Tibial nerve (tissue), 4 donors: ENCODE measurements at regions not wholly inside any gene's neighbourhood (a gene's known extent, or its start where the extent isn't known, plus 50 kb on each side); places are given as distances from the start of the nearest gene placed in this dataset.

Experiments used
- DNase-seq, 2 donors: peaks; one replicate each; pipeline ENCODE4 v3.0.0-alpha.2; 2019; ENCODE audit warnings: low spot score in 2 of 2
- H3K27ac ChIP-seq, 4 donors: fragments of 200-600 bp; sonication (generic) in 3 of 4; one replicate each; pipeline ENCODE4 v1.5.1; 2017 to 2019; ENCODE audit warnings: mild to moderate bottlenecking in 1 of 4
- H3K27me3 ChIP-seq, 2 donors: fragments of 200-600 bp; sonication (generic) in 1 of 2; one replicate each; pipeline versions ENCODE4 v1.5.1 to v1.6.0; 2017 to 2019
- H3K36me3 ChIP-seq, 3 donors: fragments of 200-600 bp; sonication (generic); one replicate each; pipeline ENCODE4 v1.5.1; 2018 to 2019
- H3K4me1 ChIP-seq, 4 donors: fragments of 200-600 bp; sonication (generic) in 3 of 4; one replicate each; pipeline ENCODE4 v1.5.1; 2017 to 2019
- H3K4me3 ChIP-seq, 4 donors: fragments of 200-600 bp; sonication (generic) in 3 of 4; one replicate each; pipeline ENCODE4 v1.5.1; 2017 to 2019; ENCODE audit warnings: mild to moderate bottlenecking in 1 of 4, moderate library complexity in 1 of 4
- H3K9me3 ChIP-seq, 4 donors: fragments of 200-600 bp; sonication (generic) in 3 of 4; one replicate each; pipeline ENCODE4 v1.5.1; 2017 to 2019
- EP300 ChIP-seq, 2 donors: sonication (generic); formaldehyde crosslinking; IDR thresholded peaks; one replicate each; pipeline ENCODE4 v1.6.1; 2017; ENCODE audit warnings: antibody characterized with exemption in 2 of 2, mild to moderate bottlenecking in 1 of 2
- POLR2A ChIP-seq, 2 donors: fragments of 450-650 bp; IDR thresholded peaks; one replicate each; pipeline ENCODE4 v1.6.1; 2017; ENCODE audit warnings: antibody characterized with exemption in 2 of 2, mild to moderate bottlenecking in 2 of 2, moderate library complexity in 2 of 2
- WGBS, 2 donors: methylation state at CpG; one replicate each; pipeline ENCODE4 v1.1.5; 2018; 5-methylcytosine and 5-hydroxymethylcytosine counted together
- TF ChIP-seq, protein P1 (sequence below), 5 experiments: fragments of 200-600 bp in 3 of 5; fragments of 450-650 bp in 2 of 5; sonication (generic) in 3 of 5; IDR thresholded peaks; one replicate each; pipeline ENCODE4 v1.5.1; 2016 to 2019; ENCODE audit warnings: antibody characterized with exemption in 5 of 5, mild to moderate bottlenecking in 3 of 5, moderate library complexity in 2 of 5

DNA sequence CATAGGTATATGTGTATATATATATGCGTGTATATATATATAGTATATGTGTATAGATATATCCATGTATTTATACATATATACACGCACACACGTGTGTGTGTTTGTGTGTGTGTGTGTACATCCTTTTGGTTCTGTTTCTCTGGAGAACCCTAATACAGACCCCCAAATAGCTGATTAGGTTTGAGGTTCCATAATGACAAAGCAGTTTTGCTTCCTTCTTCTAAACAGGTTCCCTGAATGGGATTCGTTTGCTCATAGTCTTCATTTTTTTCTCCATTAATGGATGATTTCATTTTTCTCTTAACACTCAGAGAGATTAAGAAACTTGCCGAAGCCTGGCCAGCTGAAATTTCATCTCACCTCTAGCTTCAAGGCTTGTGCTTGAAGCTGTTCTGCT, 234.0 kb upstream of the BCOR start:
- H3K27me3 ChIP-seq = no peaks in the 10 kb centered on the region
- no peak overlapping the region for H3K27ac ChIP-seq
- H3K4me3 ChIP-seq = no peak overlapping the region
- H3K4me1 ChIP-seq = no peaks in the 10 kb centered on the region
- no peaks in the 10 kb centered on the region for H3K36me3 ChIP-seq
- 70 to 81% methylated on average over 5 of the region's 5 CpGs for WGBS, 2 donors
- no peaks in the 10 kb centered on the region for H3K9me3 ChIP-seq
- no peak for DNase-seq
- no peak for TF ChIP-seq POLR2A (IDR thresholded peaks at IDR 0.05)
- TF ChIP-seq, protein P1, sequence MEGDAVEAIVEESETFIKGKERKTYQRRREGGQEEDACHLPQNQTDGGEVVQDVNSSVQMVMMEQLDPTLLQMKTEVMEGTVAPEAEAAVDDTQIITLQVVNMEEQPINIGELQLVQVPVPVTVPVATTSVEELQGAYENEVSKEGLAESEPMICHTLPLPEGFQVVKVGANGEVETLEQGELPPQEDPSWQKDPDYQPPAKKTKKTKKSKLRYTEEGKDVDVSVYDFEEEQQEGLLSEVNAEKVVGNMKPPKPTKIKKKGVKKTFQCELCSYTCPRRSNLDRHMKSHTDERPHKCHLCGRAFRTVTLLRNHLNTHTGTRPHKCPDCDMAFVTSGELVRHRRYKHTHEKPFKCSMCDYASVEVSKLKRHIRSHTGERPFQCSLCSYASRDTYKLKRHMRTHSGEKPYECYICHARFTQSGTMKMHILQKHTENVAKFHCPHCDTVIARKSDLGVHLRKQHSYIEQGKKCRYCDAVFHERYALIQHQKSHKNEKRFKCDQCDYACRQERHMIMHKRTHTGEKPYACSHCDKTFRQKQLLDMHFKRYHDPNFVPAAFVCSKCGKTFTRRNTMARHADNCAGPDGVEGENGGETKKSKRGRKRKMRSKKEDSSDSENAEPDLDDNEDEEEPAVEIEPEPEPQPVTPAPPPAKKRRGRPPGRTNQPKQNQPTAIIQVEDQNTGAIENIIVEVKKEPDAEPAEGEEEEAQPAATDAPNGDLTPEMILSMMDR (IDR thresholded peaks at IDR 0.05) = no peak
- TF ChIP-seq EP300 (IDR thresholded peaks at IDR 0.05) = no peak

GRCh38 chrX:40331353-40331752, 233.6 kb upstream of the BCOR start:
- 79 to 84% methylated on average over 5 of the region's 5 CpGs for WGBS, 2 donors
- TF ChIP-seq, protein P1 (IDR thresholded peaks at IDR 0.05) = no peak
- TF ChIP-seq EP300 (IDR thresholded peaks at IDR 0.05) (no peak), POLR2A (IDR thresholded peaks at IDR 0.05) (no peak)

DNA sequence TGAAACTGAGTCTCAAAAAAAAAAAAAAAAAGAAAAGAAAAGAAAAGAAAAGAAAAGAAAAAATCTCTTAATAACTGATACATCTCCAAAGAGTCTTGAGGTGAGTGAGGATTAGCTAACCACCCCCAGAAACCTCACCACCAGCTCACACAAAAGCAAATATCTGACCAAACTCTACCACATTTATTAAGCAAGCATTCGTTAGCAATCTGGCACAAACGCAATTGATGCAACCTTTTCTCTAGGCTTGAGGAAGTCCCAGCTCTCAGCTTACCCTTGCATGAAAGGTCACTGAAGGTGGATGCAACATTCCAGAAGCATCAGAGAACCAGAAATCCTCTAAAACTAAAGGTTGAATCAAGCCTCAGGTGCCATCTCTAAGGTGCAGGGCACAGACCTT, 231.9 kb upstream of the BCOR start:
- TF ChIP-seq, protein P1 (IDR thresholded peaks at IDR 0.05) = no peak
- TF ChIP-seq EP300 (IDR thresholded peaks at IDR 0.05) (no peak), POLR2A (IDR thresholded peaks at IDR 0.05) (no peak)
- no peaks in the 10 kb centered on the region for H3K27me3 ChIP-seq
- no peaks in the 10 kb centered on the region for H3K9me3 ChIP-seq
- H3K36me3 ChIP-seq = no peaks in the 10 kb centered on the region
- WGBS, 2 donors = 78 to 100% methylated on average over 2 of the region's 2 CpGs
- no peaks in the 10 kb centered on the region for H3K4me1 ChIP-seq
- H3K27ac ChIP-seq = no peak overlapping the region
- no peak overlapping the region for H3K4me3 ChIP-seq
- no peak for DNase-seq

More at GRCh38 chrX:40331353-40331752, 233.6 kb upstream of the BCOR start:
- DNase-seq = no peak
- no peaks in the 10 kb centered on the region for H3K9me3 ChIP-seq
- no peak overlapping the region for H3K27ac ChIP-seq
- no peaks in the 10 kb centered on the region for H3K4me1 ChIP-seq
- no peaks in the 10 kb centered on the region for H3K36me3 ChIP-seq
- H3K27me3 ChIP-seq = no peaks in the 10 kb centered on the region
- no peak overlapping the region for H3K4me3 ChIP-seq

- no peak for DNase-seq
- H3K36me3 ChIP-seq = no peaks in the 10 kb centered on the region
- 67 to 100% methylated on average over 1 of the region's 1 CpG for WGBS, 2 donors
- no peak overlapping the region for H3K4me3 ChIP-seq
- H3K27me3 ChIP-seq = no peaks in the 10 kb centered on the region
- no peak overlapping the region for H3K27ac ChIP-seq
- no peak for TF ChIP-seq EP300 (IDR thresholded peaks at IDR 0.05)
- no peak for TF ChIP-seq POLR2A (IDR thresholded peaks at IDR 0.05)
- TF ChIP-seq, protein P1 (IDR thresholded peaks at IDR 0.05) = no peak
- no peaks in the 10 kb centered on the region for H3K9me3 ChIP-seq
- H3K4me1 ChIP-seq = no peaks in the 10 kb centered on the region
Measured at GRCh38 chrX:40327085-40327484, 229.3 kb upstream of the BCOR start.

DNA sequence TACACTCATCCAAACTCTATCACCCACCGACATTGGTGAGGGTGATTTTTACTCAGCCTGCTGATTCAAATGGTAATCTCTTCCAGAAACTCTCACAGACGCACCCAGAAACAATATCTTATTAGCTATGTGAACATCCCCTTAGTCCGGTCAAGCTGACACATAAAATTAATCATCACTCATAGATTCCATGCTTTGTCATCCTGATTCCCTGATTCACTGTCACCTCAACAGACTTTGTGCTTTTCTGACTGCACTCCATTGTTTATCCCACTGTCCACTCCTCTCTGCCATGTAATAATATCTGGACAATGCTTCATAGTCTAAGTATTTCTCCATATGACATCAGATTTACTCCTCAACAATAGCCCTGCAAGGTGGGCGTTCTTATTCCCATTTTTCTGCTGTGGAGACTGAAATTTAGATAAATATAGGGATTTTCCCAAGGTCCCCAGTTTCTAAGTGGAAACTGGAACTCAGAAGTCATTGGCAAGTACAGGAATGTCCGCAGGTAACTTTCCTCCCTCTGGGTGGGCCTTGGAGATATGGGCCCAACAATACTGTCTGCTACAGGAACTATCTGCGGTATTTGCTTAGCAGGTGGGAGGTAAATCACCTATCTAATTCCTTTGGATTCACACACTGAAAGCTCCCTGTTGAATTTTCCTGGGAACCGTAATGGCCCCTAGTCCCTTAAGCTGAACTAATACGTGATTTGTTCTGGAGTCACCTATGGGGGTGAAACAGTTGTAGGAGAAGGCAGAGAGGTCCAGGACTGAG, 228.6 kb upstream of the BCOR start:
- TF ChIP-seq, protein P1 (IDR thresholded peaks at IDR 0.05) = no peak
- no peak for TF ChIP-seq POLR2A (IDR thresholded peaks at IDR 0.05)
- no peak for TF ChIP-seq EP300 (IDR thresholded peaks at IDR 0.05)
- WGBS, 2 donors = 71 to 78% methylated on average over 5 to 8 of the region's 8 CpGs
- H3K36me3 ChIP-seq = no peaks in the 10 kb centered on the region
- no peaks in the 10 kb centered on the region for H3K27me3 ChIP-seq
- no peak overlapping the region for H3K4me3 ChIP-seq
- no peaks in the 10 kb centered on the region for H3K9me3 ChIP-seq
- no peak for DNase-seq
- no peaks in the 10 kb centered on the region for H3K4me1 ChIP-seq
- H3K27ac ChIP-seq = no peak overlapping the region
